Stimulated activated CD4-positive, alpha-beta T cell treated with anti-CD3 and anti-CD28 coated beads, Interleukin-12 subunit alpha, Interleukin-12 subunit beta, amount 100 ng/mL, for 48 hours (primary cell): ENCODE measurements at regions not wholly inside any gene's neighbourhood (a gene's known extent, or its start where the extent isn't known, plus 50 kb on each side); places are given as distances from the start of the nearest gene placed in this dataset.

Experiments
- DNase-seq, 3 donors: peaks; one replicate each; pipeline ENCODE4 v3.0.0-alpha.2; 2020; ENCODE audit warnings: low read depth in 2 of 3, low spot score in 1 of 3

- no peak for DNase-seq
Observed at GRCh38 chr13:78428646-78429045, 174.7 kb downstream of the POU4F1 start.

DNA sequence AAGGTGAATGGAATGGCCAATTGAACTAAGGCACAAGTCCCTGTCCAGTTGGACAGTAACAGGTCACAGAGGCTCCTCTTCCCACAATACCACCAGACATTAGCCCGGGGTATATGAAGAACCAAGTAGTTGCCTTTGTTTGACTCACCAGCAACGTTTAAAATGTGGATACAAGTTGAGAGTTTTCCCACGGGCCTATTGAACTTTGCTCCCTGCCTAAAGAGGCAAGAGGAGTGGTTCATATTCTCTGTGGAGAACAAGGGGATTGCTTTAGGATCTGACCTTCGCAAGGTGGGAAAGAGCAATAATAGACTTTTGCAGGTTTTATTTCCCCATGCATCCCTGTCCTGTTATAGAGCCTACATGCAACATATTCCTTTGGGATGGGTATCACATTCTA, 177.2 kb downstream of the POU4F1 start:
- no peak for DNase-seq

- no peak for DNase-seq
Observed at GRCh38 chr13:78420814-78421213, 182.5 kb downstream of the POU4F1 start.

DNA sequence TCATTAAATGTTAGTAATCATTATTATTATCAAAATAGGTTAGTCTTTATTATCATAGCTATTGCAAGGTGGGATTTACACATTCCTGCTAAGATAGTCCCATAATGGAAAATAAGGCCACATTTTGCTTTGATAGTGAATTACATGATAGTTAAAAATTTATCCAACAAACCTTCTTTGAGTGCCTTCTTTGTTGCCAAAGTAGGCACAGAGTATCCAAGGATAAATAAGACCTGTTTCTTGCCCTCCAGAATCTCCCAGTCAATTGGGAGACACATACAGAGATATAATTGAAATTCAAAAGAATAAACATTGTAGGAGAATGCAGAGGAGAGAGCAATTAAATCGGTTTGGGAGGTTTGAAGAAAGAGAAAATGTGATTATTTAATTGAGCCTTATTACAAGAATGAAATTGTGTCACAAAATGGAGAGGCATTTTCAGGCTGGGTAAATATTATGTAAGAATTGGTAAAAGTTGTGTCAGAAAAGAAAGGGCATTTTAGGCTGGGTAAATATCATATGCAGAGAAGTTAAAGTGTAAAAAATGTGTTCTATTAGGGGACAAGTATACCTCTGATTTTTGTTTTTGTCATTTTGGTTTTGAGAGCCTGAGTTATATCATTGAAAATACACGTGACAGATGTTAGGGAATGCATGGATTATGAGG, 189.3 kb downstream of the POU4F1 start:
- no peak for DNase-seq

- DNase-seq = no peak
Observed at GRCh38 chr13:78410847-78411246, 192.5 kb downstream of the POU4F1 start.

DNA sequence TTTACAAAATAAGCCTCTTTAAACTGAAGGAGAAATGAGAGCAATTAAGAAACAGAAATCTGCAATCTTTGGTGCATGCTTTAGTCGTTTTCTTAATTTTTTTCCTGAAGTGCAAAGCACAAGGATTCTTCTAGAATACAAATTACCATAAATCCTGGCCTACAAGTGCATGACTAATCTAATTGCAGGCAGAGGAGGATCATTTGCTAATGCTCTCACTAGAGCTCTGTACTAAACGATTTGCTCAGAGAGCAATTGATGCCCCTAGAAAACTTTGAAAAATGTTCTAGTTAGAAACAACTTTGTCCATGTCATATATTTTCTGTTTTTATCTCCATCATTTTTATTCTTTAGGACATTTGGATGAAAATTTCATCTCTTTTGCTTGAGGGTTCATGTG, 193.2 kb downstream of the POU4F1 start:
- no peak for DNase-seq

GRCh38 chr13:78409172-78409571, 194.2 kb downstream of the POU4F1 start:
- DNase-seq = no peak

- no peak for DNase-seq
Observed at GRCh38 chr13:78404846-78405360, 198.4 kb downstream of the POU4F1 start.

- DNase-seq = no peak
Observed at GRCh38 chr13:78402708-78403400, 200.5 kb downstream of the POU4F1 start.

- no peak for DNase-seq
Observed at GRCh38 chr13:78401873-78402707, 201.3 kb downstream of the POU4F1 start.

DNA sequence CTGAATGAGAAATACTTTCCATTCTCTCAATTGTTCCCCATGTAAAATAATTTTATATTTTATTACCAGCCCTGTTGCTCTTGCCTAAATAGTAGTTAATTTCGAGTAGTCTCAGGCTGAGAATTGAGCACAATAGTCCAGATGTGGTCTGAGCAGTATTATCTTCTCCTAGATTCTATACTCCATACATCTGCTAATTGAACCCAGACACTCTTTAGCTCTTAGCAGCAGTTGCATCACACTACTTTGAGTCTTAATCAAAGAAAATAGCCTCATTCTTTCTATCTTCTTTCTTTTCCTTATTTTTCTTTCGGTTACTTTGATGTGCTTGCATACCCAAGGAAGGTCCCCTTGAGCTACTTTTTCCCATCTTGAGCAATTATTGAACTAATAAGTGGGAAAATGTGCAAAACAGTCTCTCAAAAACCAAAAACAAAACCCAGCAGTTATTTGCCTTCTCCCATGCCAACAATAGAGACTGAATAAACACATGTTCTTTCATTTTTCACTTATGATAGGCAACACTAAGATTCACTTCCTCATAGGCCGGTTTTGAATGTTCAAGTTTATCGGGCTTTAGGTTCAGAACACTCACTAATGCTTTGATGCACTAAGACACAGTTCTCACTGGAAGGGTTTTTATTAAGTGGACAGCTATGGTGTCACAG, 204.5 kb downstream of the POU4F1 start:
- DNase-seq = no peak

- no peak for DNase-seq
Observed at GRCh38 chr13:78393286-78394142, 209.8 kb downstream of the POU4F1 start.

GRCh38 chr13:78383899-78384298, 219.5 kb downstream of the POU4F1 start:
- DNase-seq = no peak

DNA sequence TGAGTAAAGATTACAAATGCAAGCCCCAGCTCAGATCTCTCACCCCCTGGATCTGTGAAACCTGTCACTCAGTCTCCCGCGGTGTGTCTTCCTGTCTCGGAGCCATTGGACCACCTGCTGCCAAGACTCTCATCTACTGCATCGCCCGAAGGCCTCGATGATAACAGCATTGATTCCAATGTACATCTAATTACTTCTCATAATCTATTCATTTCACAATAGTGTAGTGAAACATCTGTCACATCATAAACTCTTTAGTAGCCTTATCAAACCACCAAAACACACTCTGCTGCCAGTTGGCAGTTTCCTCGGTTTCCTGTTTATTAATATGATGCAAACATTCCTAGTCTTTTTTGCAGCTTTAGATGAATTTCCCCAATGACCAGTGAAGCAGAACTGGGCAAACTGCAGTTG, 220.3 kb downstream of the POU4F1 start:
- no peak for DNase-seq

GRCh38 chr13:78382491-78382890, 220.9 kb downstream of the POU4F1 start:
- no peak for DNase-seq

DNA sequence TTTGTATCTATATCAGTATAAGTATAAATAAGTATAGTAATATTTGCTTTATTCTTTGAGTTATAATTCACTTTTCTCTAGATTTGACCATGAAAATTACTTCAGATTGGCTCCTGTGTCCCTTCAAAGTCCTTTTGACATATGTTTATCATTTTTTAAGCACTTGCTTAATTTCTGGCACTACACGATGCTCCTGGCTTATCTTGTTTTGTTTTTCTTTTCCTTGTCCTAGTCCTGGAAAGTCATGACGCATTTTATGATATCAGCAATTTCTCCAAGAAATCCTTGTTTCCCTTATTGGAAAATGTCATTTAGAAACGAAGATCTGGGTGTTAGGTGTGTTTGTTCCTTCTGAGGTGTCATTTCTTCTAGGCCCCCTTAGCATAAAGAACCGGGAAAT, 226.5 kb downstream of the POU4F1 start:
- DNase-seq = no peak

- no peak for DNase-seq
Observed at GRCh38 chr13:78376033-78376432, 227.3 kb downstream of the POU4F1 start.

- no peak for DNase-seq
Observed at GRCh38 chr13:78372581-78372980, 230.8 kb downstream of the POU4F1 start.

- no peak for DNase-seq
Observed at GRCh38 chr13:78370231-78370630, 233.1 kb downstream of the POU4F1 start.

DNA sequence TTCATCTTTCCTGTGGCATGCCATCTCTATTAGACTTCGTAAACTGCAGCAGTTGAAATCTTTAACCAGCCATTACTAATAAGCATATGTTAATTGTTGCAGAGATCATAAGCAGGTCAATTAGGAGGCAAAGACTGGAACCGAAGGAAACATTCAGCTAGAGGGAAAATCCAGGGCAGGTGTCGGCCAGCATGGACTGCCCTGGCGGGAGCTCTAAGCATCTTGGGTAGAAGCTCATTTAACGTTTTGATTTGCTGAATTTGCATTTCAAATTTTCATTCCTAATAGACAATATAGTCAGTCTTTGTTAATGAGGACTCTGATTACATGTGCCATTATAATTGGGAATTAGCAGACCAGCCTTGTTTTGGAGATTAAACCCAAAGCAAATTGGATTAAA, 238.6 kb downstream of the POU4F1 start:
- no peak for DNase-seq
